ENCODE measurements at regions not wholly inside any gene's neighbourhood (a gene's known extent, or its start where the extent isn't known, plus 50 kb on each side); places are given as distances from the start of the nearest gene placed in this dataset.

DNA sequence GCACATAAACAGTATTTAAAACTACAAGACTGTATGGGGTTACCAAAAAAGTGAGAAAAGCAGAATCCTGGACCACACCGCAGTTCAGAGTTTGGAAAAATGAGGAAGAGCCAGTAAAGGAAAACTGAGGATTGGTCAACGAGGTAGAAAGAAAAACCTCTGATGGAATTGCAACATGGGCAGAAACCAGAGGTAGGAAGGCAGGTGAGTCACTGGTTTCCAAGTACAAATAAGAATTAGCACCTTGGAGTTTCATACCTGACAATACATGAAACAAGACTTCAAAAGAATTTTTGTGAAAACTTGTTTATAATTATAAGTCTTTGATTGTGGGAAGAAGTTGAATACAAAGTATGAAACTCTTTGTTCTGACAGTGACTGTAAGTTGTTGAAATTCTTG, 533.7 kb upstream of the DAB1 start:
- TF ChIP-seq, protein P1, sequence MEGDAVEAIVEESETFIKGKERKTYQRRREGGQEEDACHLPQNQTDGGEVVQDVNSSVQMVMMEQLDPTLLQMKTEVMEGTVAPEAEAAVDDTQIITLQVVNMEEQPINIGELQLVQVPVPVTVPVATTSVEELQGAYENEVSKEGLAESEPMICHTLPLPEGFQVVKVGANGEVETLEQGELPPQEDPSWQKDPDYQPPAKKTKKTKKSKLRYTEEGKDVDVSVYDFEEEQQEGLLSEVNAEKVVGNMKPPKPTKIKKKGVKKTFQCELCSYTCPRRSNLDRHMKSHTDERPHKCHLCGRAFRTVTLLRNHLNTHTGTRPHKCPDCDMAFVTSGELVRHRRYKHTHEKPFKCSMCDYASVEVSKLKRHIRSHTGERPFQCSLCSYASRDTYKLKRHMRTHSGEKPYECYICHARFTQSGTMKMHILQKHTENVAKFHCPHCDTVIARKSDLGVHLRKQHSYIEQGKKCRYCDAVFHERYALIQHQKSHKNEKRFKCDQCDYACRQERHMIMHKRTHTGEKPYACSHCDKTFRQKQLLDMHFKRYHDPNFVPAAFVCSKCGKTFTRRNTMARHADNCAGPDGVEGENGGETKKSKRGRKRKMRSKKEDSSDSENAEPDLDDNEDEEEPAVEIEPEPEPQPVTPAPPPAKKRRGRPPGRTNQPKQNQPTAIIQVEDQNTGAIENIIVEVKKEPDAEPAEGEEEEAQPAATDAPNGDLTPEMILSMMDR (IDR thresholded peaks at IDR 0.05; ENCODE audit: low read depth, low read length, missing control alignments): no peak
- no peak for DNase-seq (ENCODE audit: extremely low read depth, low read depth)

DNA sequence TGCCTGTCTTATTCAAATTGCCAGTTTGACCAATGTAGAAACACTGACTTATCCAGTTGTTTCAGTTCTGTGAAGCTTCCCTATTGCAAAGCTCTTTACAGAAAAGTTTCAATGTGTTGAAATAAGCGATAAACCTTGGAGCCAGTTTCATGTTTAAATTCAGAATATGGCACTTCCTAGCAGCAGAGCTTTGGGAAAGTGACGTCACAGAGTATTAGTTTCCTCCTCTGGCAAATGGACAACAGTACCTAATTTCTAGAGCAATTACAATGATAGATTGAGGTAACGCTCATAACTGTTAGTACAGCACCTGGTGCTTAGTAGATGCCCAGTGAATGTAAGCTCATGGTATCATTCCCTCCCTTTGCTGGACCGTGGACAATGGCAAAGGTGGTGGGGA, 527.5 kb upstream of the DAB1 start:
- TF ChIP-seq, protein P1 (IDR thresholded peaks at IDR 0.05; ENCODE audit: low read depth, low read length, missing control alignments): no peak
- DNase-seq (ENCODE audit: extremely low read depth, low read depth): no peak

More for the DNA sequence above, 533.7 kb upstream of the DAB1 start:
- no peak overlapping the region for H3K4me3 ChIP-seq (replicated peaks; ENCODE audit: low read depth, low read length)

GRCh38 chr1:57949168-57949567, 525.3 kb upstream of the DAB1 start:
- DNase-seq (ENCODE audit: extremely low read depth, low read depth): no peak
- H3K4me3 ChIP-seq (replicated peaks; ENCODE audit: low read depth, low read length): no peak overlapping the region
- TF ChIP-seq, protein P1 (IDR thresholded peaks at IDR 0.05; ENCODE audit: low read depth, low read length, missing control alignments): no peak

More for the DNA sequence above, 527.5 kb upstream of the DAB1 start:
- no peak overlapping the region for H3K4me3 ChIP-seq (replicated peaks; ENCODE audit: low read depth, low read length)

- no peak for DNase-seq (ENCODE audit: extremely low read depth, low read depth)
- TF ChIP-seq, protein P1 (IDR thresholded peaks at IDR 0.05; ENCODE audit: low read depth, low read length, missing control alignments): no peak
- no peak overlapping the region for H3K4me3 ChIP-seq (replicated peaks; ENCODE audit: low read depth, low read length)
Observed at GRCh38 chr1:57947471-57947870, 523.6 kb upstream of the DAB1 start.

GRCh38 chr1:57945045-57945444, 521.2 kb upstream of the DAB1 start:
- DNase-seq (ENCODE audit: extremely low read depth, low read depth): no peak
- H3K4me3 ChIP-seq (replicated peaks; ENCODE audit: low read depth, low read length): no peak overlapping the region
- TF ChIP-seq, protein P1 (IDR thresholded peaks at IDR 0.05; ENCODE audit: low read depth, low read length, missing control alignments): no peak

- H3K4me3 ChIP-seq (replicated peaks; ENCODE audit: low read depth, low read length): no peak overlapping the region
- TF ChIP-seq, protein P1 (IDR thresholded peaks at IDR 0.05; ENCODE audit: low read depth, low read length, missing control alignments): no peak
- no peak for DNase-seq (ENCODE audit: extremely low read depth, low read depth)
Observed at GRCh38 chr1:57943365-57943764, 519.5 kb upstream of the DAB1 start.

- TF ChIP-seq, protein P1 (IDR thresholded peaks at IDR 0.05; ENCODE audit: low read depth, low read length, missing control alignments): no peak
- H3K4me3 ChIP-seq (replicated peaks; ENCODE audit: low read depth, low read length): no peak overlapping the region
- DNase-seq (ENCODE audit: extremely low read depth, low read depth): no peak
Observed at GRCh38 chr1:57934745-57935144, 510.9 kb upstream of the DAB1 start.

All from HFF-Myc (cell line).